ENCODE measurements at regions not wholly inside any gene's neighbourhood (a gene's known extent, or its start where the extent isn't known, plus 50 kb on each side); places are given as distances from the start of the nearest gene placed in this dataset.
"Not testable (repeated sequence)": the region's sequence is repeated elsewhere in the genome, so short reads cannot be mapped to it uniquely, and the experiment has no call there.

GRCh38 chr7:150096213-150096994, 222.6 kb downstream of the ATP6V0E2 start:
- not testable (repeated sequence) for TF ChIP-seq CTCF, POLR2AphosphoS5 (IDR thresholded peaks at IDR 0.05)
